BE2C (cell line): ENCODE measurements at regions not wholly inside any gene's neighbourhood (a gene's known extent, or its start where the extent isn't known, plus 50 kb on each side); places are given as distances from the start of the nearest gene placed in this dataset.
"Not testable (repeated sequence)": the region's sequence is repeated elsewhere in the genome, so short reads cannot be mapped to it uniquely, and the experiment has no call there.

ENCODE experiments used
- DNase-seq: peaks from one replicate; pipeline ENCODE4 v3.0.0-alpha.2; 2020
- H3K27me3 ChIP-seq: fragments of 250-450 bp; sonication (Bioruptor Pico); 2 replicates; pipeline ENCODE4 v1.5.1; 2020; ENCODE audit warnings: mild to moderate bottlenecking
- H3K36me3 ChIP-seq: fragments of 250-450 bp; sonication (Bioruptor Pico); 2 replicates; pipeline ENCODE4 v1.5.1; 2020; ENCODE audit warnings: mild to moderate bottlenecking
- H3K4me1 ChIP-seq: fragments of 250-450 bp; sonication (Bioruptor Pico); 2 replicates; pipeline ENCODE4 v1.5.1; 2020
- H3K4me3 ChIP-seq: 2 replicates; pipeline ENCODE4 v1.5.1; 2011; ENCODE audit warnings: low read depth, low read length
- H3K9me3 ChIP-seq: fragments of 250-450 bp; sonication (Bioruptor Pico); 2 replicates; pipeline ENCODE4 v1.5.1; 2020
- CTCF ChIP-seq: IDR thresholded peaks from 2 replicates; pipeline ENCODE4 v1.5.1; 2012; ENCODE audit warnings: mild to moderate bottlenecking, low read depth, low read length

GRCh38 chr21:15659753-15660422 lies 69.9 kb upstream of the USP25 start:
- no peak for TF ChIP-seq CTCF
- Histone ChIP-seq H3K9me3 (no peaks in the 10 kb centered on the region), H3K27me3 (no peaks in the 10 kb centered on the region), H3K36me3 (no peaks in the 10 kb centered on the region), H3K4me3 (no peak overlapping the region), H3K4me1 (no peaks in the 10 kb centered on the region)
- no peak for DNase-seq

DNA sequence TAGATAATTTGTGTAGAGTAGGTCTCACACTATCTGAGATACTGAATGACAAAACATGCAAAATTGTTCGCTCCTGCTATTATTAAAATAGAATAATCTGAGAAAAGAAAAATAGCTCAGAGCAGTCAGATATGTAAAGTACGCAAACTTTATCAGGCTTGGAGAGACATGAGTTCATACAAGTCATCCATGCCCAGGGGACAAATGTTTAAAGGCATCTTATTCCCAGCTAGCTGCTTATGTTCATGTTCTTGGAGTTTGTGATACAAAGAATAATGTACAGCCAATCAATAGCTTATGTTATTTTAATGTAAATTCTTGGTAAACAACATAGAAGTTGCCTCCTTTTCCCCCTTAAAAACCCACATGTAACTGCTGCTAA lies 69.4 kb upstream of the USP25 start:
- no peak for TF ChIP-seq CTCF
- Histone ChIP-seq H3K9me3 (no peaks in the 10 kb centered on the region), H3K27me3 (no peaks in the 10 kb centered on the region), H3K4me1 (no peaks in the 10 kb centered on the region), H3K36me3 (no peaks in the 10 kb centered on the region), H3K4me3 (no peak overlapping the region)
- DNase-seq = no peak

DNA sequence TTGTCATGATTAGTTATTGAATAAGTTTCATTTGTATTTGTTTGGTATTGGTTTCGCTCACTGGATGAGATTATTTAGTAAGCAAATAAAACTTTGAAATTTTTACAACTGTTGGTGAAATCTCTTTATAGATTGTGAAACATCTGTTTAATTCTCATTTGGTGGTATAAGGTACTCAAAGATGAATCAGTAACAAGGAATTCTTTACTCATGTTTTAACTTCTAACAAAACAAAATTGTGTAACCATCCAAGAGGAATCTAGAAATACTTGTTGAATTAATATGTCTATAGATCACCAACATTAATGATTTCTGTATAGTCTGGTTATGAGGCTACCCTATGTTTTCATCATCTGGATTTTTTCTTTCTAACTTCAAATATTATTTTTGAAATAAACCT lies 62.8 kb upstream of the USP25 start:
- no peaks in the 10 kb centered on the region for H3K9me3 ChIP-seq
- no peak for DNase-seq

GRCh38 chr21:15667819-15668218 lies 62.0 kb upstream of the USP25 start:
- H3K27me3 ChIP-seq = no peaks in the 10 kb centered on the region
- DNase-seq = no peak
- TF ChIP-seq CTCF = no peak
- H3K4me1 ChIP-seq = no peaks in the 10 kb centered on the region
- H3K36me3 ChIP-seq = no peaks in the 10 kb centered on the region
- no peaks in the 10 kb centered on the region for H3K9me3 ChIP-seq
- H3K4me3 ChIP-seq = no peak overlapping the region

More for the DNA sequence above, 62.8 kb upstream of the USP25 start:
- no peak for TF ChIP-seq CTCF
- Histone ChIP-seq H3K27me3 (no peaks in the 10 kb centered on the region), H3K36me3 (no peaks in the 10 kb centered on the region), H3K4me1 (no peaks in the 10 kb centered on the region), H3K4me3 (no peak overlapping the region)

DNA sequence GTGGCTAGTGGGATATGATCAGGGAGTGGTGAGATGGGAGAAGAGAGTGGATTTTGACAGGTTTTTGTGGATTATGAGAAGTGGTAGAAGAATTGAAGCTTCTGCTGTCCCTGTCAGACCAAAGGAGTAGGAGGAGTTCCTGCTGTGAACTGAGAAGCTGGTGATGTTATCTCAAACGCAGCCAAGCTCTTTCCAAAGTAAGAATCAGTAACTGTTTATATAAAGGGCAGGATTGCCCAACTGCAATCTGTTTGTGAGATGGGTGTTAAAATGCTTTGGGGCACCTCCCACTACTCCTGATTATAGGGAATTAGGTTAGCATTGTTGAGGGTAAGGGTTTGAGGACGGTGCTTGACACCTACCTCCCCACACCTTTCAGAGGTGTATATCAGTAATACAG lies 60.5 kb upstream of the USP25 start:
- H3K36me3 ChIP-seq = no peaks in the 10 kb centered on the region
- H3K27me3 ChIP-seq = no peaks in the 10 kb centered on the region
- no peaks in the 10 kb centered on the region for H3K4me1 ChIP-seq
- TF ChIP-seq CTCF = no peak
- H3K9me3 ChIP-seq = no peaks in the 10 kb centered on the region
- no peak for DNase-seq
- H3K4me3 ChIP-seq = no peak overlapping the region

- H3K27me3 ChIP-seq = no peaks in the 10 kb centered on the region
- no peak for DNase-seq
- no peak for TF ChIP-seq CTCF
- no peaks in the 10 kb centered on the region for H3K9me3 ChIP-seq
- no peak overlapping the region for H3K4me3 ChIP-seq
- H3K36me3 ChIP-seq = no peaks in the 10 kb centered on the region
- H3K4me1 ChIP-seq = no peaks in the 10 kb centered on the region
Observed at GRCh38 chr21:15671188-15671587, 58.6 kb upstream of the USP25 start.

GRCh38 chr21:15672578-15672977 lies 57.2 kb upstream of the USP25 start:
- not testable (repeated sequence) for H3K9me3 ChIP-seq, H3K4me1 ChIP-seq, DNase-seq, H3K36me3 ChIP-seq, H3K4me3 ChIP-seq, H3K27me3 ChIP-seq
